H1 (cell line): ENCODE measurements at regions not wholly inside any gene's neighbourhood (a gene's known extent, or its start where the extent isn't known, plus 50 kb on each side); places are given as distances from the start of the nearest gene placed in this dataset.

Experiments used
- CHD2 ChIP-seq: IDR thresholded peaks from 2 replicates; pipeline ENCODE4 v1.6.1; 2012; ENCODE audit warnings: low read length, improper control_type of control experiment
- EP300 ChIP-seq, 2 experiments: IDR thresholded peaks; 1 replicate in 1 of 2; 2 replicates in 1 of 2; pipeline ENCODE4 v1.6.1; 2011 to 2012; ENCODE audit warnings: low read depth in 2 of 2, low read length in 2 of 2, mild to moderate bottlenecking in 2 of 2, borderline replicate concordance in 1 of 2, inconsistent platforms in 1 of 2, moderate library complexity in 1 of 2
- GABPA ChIP-seq: IDR thresholded peaks from 2 replicates; pipeline ENCODE4 v1.6.1; 2011; ENCODE audit warnings: mild to moderate bottlenecking, low read length, moderate library complexity, borderline replicate concordance; ENCODE audit not compliant: insufficient read depth
- KDM1A ChIP-seq: fragments of 200-600, 300-600 bp; sonication (generic); IDR thresholded peaks from 2 replicates; pipeline ENCODE4 v1.7.1; 2016; ENCODE audit warnings: mild to moderate bottlenecking, low read length, borderline replicate concordance
- POLR2A ChIP-seq, 2 experiments: IDR thresholded peaks; 1 replicate in 1 of 2; 2 replicates in 1 of 2; pipeline ENCODE4 v1.6.1; 2011; ENCODE audit warnings: low read depth in 2 of 2, low read length in 2 of 2, mild to moderate bottlenecking in 2 of 2; ENCODE audit errors: control extremely low read depth in 1 of 2
- RAD21 ChIP-seq, 2 experiments: IDR thresholded peaks in 1 of 2; conservative IDR thresholded peaks in 1 of 2; 2 replicates each; pipeline ENCODE4 v1.6.1; 2011; ENCODE audit warnings: low read depth in 2 of 2, low read length in 2 of 2, improper control_type of control experiment in 1 of 2, inconsistent platforms in 1 of 2, mild to moderate bottlenecking in 1 of 2, moderate library complexity in 1 of 2
- TAF1 ChIP-seq: IDR thresholded peaks from 2 replicates; pipeline ENCODE4 v1.6.1; 2011; ENCODE audit warnings: mild to moderate bottlenecking, low read depth, low read length
- YY1 ChIP-seq: IDR thresholded peaks from 2 replicates; pipeline ENCODE4 v1.6.1; 2011; ENCODE audit warnings: low read depth, mild to moderate bottlenecking, low read length
- TF ChIP-seq, protein P1 (sequence below), 3 experiments: IDR thresholded peaks; 1 replicate in 2 of 3; 2 replicates in 1 of 3; pipeline versions ENCODE4 v1.5.1 to v1.6.1; 2011; ENCODE audit warnings: low read length in 3 of 3, mild to moderate bottlenecking in 3 of 3, inconsistent platforms in 2 of 3, low read depth in 1 of 3, moderate library complexity in 1 of 3; ENCODE audit not compliant: insufficient read depth in 1 of 3; ENCODE audit errors: control extremely low read depth in 1 of 3

DNA sequence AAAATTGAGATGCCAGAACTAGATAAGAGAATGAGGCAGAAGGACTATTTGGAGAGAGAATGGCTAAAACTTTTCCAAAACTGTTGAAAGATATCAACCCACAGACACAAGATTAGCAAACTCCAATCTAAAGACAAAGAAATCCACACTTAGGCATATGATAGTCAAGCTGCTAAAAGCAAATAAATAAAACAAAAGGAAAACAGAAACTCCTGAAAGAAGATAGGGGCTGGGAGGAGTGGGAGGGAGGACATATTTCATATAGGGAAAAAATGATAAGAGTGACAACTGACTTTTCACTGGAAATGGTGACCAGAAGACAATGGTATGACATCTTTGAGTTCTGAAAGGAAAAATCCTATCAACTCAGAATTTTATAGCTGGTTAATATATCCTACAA, 105.4 kb upstream of the ADO start:
- TF ChIP-seq POLR2A (IDR thresholded peaks at IDR 0.05; ENCODE audit: control extremely low read depth in 1 of 2, low read depth in 2 of 2, low read length in 2 of 2), result no peak
- TF ChIP-seq YY1, result no peak
- TF ChIP-seq GABPA, result no peak
- TF ChIP-seq KDM1A, result no peak
- TF ChIP-seq EP300 (IDR thresholded peaks at IDR 0.05; ENCODE audit: borderline replicate concordance in 1 of 2, low read depth in 2 of 2, low read length in 2 of 2), result no peak
- no peak for TF ChIP-seq RAD21 (IDR thresholded peaks at IDR 0.05 in 1 of 2, conservative IDR thresholded peaks at IDR 0.05 in 1 of 2; ENCODE audit: low read depth in 2 of 2, low read length in 2 of 2)
- TF ChIP-seq, protein P1, sequence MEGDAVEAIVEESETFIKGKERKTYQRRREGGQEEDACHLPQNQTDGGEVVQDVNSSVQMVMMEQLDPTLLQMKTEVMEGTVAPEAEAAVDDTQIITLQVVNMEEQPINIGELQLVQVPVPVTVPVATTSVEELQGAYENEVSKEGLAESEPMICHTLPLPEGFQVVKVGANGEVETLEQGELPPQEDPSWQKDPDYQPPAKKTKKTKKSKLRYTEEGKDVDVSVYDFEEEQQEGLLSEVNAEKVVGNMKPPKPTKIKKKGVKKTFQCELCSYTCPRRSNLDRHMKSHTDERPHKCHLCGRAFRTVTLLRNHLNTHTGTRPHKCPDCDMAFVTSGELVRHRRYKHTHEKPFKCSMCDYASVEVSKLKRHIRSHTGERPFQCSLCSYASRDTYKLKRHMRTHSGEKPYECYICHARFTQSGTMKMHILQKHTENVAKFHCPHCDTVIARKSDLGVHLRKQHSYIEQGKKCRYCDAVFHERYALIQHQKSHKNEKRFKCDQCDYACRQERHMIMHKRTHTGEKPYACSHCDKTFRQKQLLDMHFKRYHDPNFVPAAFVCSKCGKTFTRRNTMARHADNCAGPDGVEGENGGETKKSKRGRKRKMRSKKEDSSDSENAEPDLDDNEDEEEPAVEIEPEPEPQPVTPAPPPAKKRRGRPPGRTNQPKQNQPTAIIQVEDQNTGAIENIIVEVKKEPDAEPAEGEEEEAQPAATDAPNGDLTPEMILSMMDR (IDR thresholded peaks at IDR 0.05; ENCODE audit: control extremely low read depth in 1 of 3, insufficient read depth in 1 of 3, low read depth in 1 of 3, low read length in 3 of 3), result no peak
- no peak for TF ChIP-seq TAF1
- TF ChIP-seq CHD2, result no peak
